ENCODE measurements at regions not wholly inside any gene's neighbourhood (a gene's known extent, or its start where the extent isn't known, plus 50 kb on each side); places are given as distances from the start of the nearest gene placed in this dataset.
"Not testable (repeated sequence)": the region's sequence is repeated elsewhere in the genome, so short reads cannot be mapped to it uniquely, and the experiment has no call there.

- Histone ChIP-seq H3K27ac (no peak overlapping the region), H3K36me3 (no peaks in the 10 kb centered on the region; the same call in 1 of the 2 replicates), H3K27me3 (ENCODE audit: insufficient read depth, low read depth, severe bottlenecking) (no peaks in the 10 kb centered on the region), H3K9me3 (ENCODE audit: severe bottlenecking) (no peaks in the 10 kb centered on the region), H3K4me3 (ENCODE audit: low read depth, low read length) (no peak overlapping the region)
- DNase-seq = no peak
- no peak for TF ChIP-seq CTCF (IDR thresholded peaks at IDR 0.05; ENCODE audit: low read depth, low read length)
Measured at GRCh38 chr3:48068886-48069285, 52.7 kb upstream of the MAP4 start.

- H3K27me3 ChIP-seq (ENCODE audit: insufficient read depth, low read depth, severe bottlenecking); H3K27ac ChIP-seq; H3K4me3 ChIP-seq (ENCODE audit: low read depth, low read length); DNase-seq; H3K9me3 ChIP-seq (ENCODE audit: severe bottlenecking); H3K36me3 ChIP-seq: not testable (repeated sequence)
Measured at GRCh38 chr3:48068320-48068719, 52.1 kb upstream of the MAP4 start.

GRCh38 chr3:48067271-48067670, 51.1 kb upstream of the MAP4 start:
- DNase-seq = no peak
- H3K36me3 ChIP-seq = no peaks in the 10 kb centered on the region; the same call in 1 of the 2 replicates
- H3K9me3 ChIP-seq (ENCODE audit: severe bottlenecking) = no peaks in the 10 kb centered on the region
- no peak overlapping the region for H3K27ac ChIP-seq
- no peaks in the 10 kb centered on the region for H3K27me3 ChIP-seq (ENCODE audit: insufficient read depth, low read depth, severe bottlenecking)
- H3K4me3 ChIP-seq (ENCODE audit: low read depth, low read length) = no peak overlapping the region
- no peak for TF ChIP-seq CTCF (IDR thresholded peaks at IDR 0.05; ENCODE audit: low read depth, low read length)
